ENCODE measurements at regions not wholly inside any gene's neighbourhood (a gene's known extent, or its start where the extent isn't known, plus 50 kb on each side); places are given as distances from the start of the nearest gene placed in this dataset.

GRCh38 chr1:222161676-222162075, 386.2 kb downstream of the HHIPL2 start:
- Histone ChIP-seq H3K79me2 (ENCODE audit: insufficient read depth, low read length) (no peaks in the 10 kb centered on the region), H3K4me3 (ENCODE audit: low read depth in 1 of 2, low read length in 2 of 2) (no peak overlapping the region), H3K27ac (ENCODE audit: low read length) (no peak overlapping the region), H4K20me1 (ENCODE audit: insufficient read depth, low read length) (no peaks in the 10 kb centered on the region), H3K9ac (ENCODE audit: low read depth, low read length) (no peak overlapping the region), H3K4me1 (ENCODE audit: insufficient read depth, low read length) (no peaks in the 10 kb centered on the region), H2AFZ (ENCODE audit: low read depth, low read length) (no peak overlapping the region), H3K36me3 (ENCODE audit: insufficient read depth, low read length) (no peaks in the 10 kb centered on the region), H3K9me3 (ENCODE audit: insufficient read depth, low read length, severe bottlenecking) (no peaks in the 10 kb centered on the region), H3K4me2 (ENCODE audit: insufficient read depth, low read length) (no peak overlapping the region), H3K27me3 (ENCODE audit: insufficient read depth, low read length, poor library complexity) (no peaks in the 10 kb centered on the region)
- ATAC-seq (ENCODE audit: insufficient read depth, low read depth) (no peak), DNase-seq (no peak)
- TF ChIP-seq EZH2 (IDR thresholded peaks at IDR 0.05; ENCODE audit: borderline replicate concordance, low read depth, low read length, severe bottlenecking) (no peak), CTCF (IDR thresholded peaks at IDR 0.05; ENCODE audit: borderline replicate concordance, extremely low read depth, low read length, poor library complexity, severe bottlenecking) (no peak)

GRCh38 chr1:222157612-222158011, 390.3 kb downstream of the HHIPL2 start:
- no peaks in the 10 kb centered on the region for H3K27me3 ChIP-seq (ENCODE audit: insufficient read depth, low read length, poor library complexity)
- H3K4me3 ChIP-seq (ENCODE audit: low read depth in 1 of 2, low read length in 2 of 2), result no peak overlapping the region
- no peaks in the 10 kb centered on the region for H3K79me2 ChIP-seq (ENCODE audit: insufficient read depth, low read length)
- DNase-seq, result no peak
- H3K9me3 ChIP-seq (ENCODE audit: insufficient read depth, low read length, severe bottlenecking), result no peaks in the 10 kb centered on the region
- H3K9ac ChIP-seq (ENCODE audit: low read depth, low read length), result no peak overlapping the region
- H3K36me3 ChIP-seq (ENCODE audit: insufficient read depth, low read length), result no peaks in the 10 kb centered on the region
- no peak for ATAC-seq (ENCODE audit: insufficient read depth, low read depth)
- TF ChIP-seq CTCF (IDR thresholded peaks at IDR 0.05; ENCODE audit: borderline replicate concordance, extremely low read depth, low read length, poor library complexity, severe bottlenecking), result no peak
- no peak for TF ChIP-seq EZH2 (IDR thresholded peaks at IDR 0.05; ENCODE audit: borderline replicate concordance, low read depth, low read length, severe bottlenecking)
- no peak overlapping the region for H2AFZ ChIP-seq (ENCODE audit: low read depth, low read length)
- H4K20me1 ChIP-seq (ENCODE audit: insufficient read depth, low read length), result no peaks in the 10 kb centered on the region
- no peak overlapping the region for H3K27ac ChIP-seq (ENCODE audit: low read length)
- no peak overlapping the region for H3K4me2 ChIP-seq (ENCODE audit: insufficient read depth, low read length)
- no peaks in the 10 kb centered on the region for H3K4me1 ChIP-seq (ENCODE audit: insufficient read depth, low read length)

- Histone ChIP-seq H3K4me1 (ENCODE audit: insufficient read depth, low read length) (no peaks in the 10 kb centered on the region), H3K9ac (ENCODE audit: low read depth, low read length) (no peak overlapping the region), H3K9me3 (ENCODE audit: insufficient read depth, low read length, severe bottlenecking) (no peaks in the 10 kb centered on the region), H2AFZ (ENCODE audit: low read depth, low read length) (no peak overlapping the region), H3K4me2 (ENCODE audit: insufficient read depth, low read length) (no peak overlapping the region), H3K79me2 (ENCODE audit: insufficient read depth, low read length) (no peaks in the 10 kb centered on the region), H3K4me3 (ENCODE audit: low read depth in 1 of 2, low read length in 2 of 2) (no peak overlapping the region), H3K36me3 (ENCODE audit: insufficient read depth, low read length) (no peaks in the 10 kb centered on the region), H3K27ac (ENCODE audit: low read length) (no peak overlapping the region), H4K20me1 (ENCODE audit: insufficient read depth, low read length) (no peaks in the 10 kb centered on the region), H3K27me3 (ENCODE audit: insufficient read depth, low read length, poor library complexity) (no peaks in the 10 kb centered on the region)
- DNase-seq, result no peak
- no peak for ATAC-seq (ENCODE audit: insufficient read depth, low read depth)
- no peak for TF ChIP-seq EZH2 (IDR thresholded peaks at IDR 0.05; ENCODE audit: borderline replicate concordance, low read depth, low read length, severe bottlenecking)
- no peak for TF ChIP-seq CTCF (IDR thresholded peaks at IDR 0.05; ENCODE audit: borderline replicate concordance, extremely low read depth, low read length, poor library complexity, severe bottlenecking)
Measured at GRCh38 chr1:222140206-222140605, 398.3 kb upstream of the DUSP10 start.

- Histone ChIP-seq H3K4me3 (ENCODE audit: low read depth in 1 of 2, low read length in 2 of 2) (no peak overlapping the region), H3K36me3 (ENCODE audit: insufficient read depth, low read length) (no peaks in the 10 kb centered on the region), H3K9ac (ENCODE audit: low read depth, low read length) (no peak overlapping the region), H3K4me1 (ENCODE audit: insufficient read depth, low read length) (no peaks in the 10 kb centered on the region), H3K27ac (ENCODE audit: low read length) (no peak overlapping the region), H3K9me3 (ENCODE audit: insufficient read depth, low read length, severe bottlenecking) (no peaks in the 10 kb centered on the region), H4K20me1 (ENCODE audit: insufficient read depth, low read length) (no peaks in the 10 kb centered on the region), H3K27me3 (ENCODE audit: insufficient read depth, low read length, poor library complexity) (no peaks in the 10 kb centered on the region), H2AFZ (ENCODE audit: low read depth, low read length) (no peak overlapping the region), H3K4me2 (ENCODE audit: insufficient read depth, low read length) (no peak overlapping the region), H3K79me2 (ENCODE audit: insufficient read depth, low read length) (no peaks in the 10 kb centered on the region)
- no peak for DNase-seq
- ATAC-seq (ENCODE audit: insufficient read depth, low read depth), result no peak
- TF ChIP-seq CTCF (IDR thresholded peaks at IDR 0.05; ENCODE audit: borderline replicate concordance, extremely low read depth, low read length, poor library complexity, severe bottlenecking) (no peak), EZH2 (IDR thresholded peaks at IDR 0.05; ENCODE audit: borderline replicate concordance, low read depth, low read length, severe bottlenecking) (no peak)
Measured at GRCh38 chr1:222138095-222138494, 396.2 kb upstream of the DUSP10 start.

All from DND-41 (cell line).